ENCODE measurements at regions not wholly inside any gene's neighbourhood (a gene's known extent, or its start where the extent isn't known, plus 50 kb on each side); places are given as distances from the start of the nearest gene placed in this dataset.

DNA sequence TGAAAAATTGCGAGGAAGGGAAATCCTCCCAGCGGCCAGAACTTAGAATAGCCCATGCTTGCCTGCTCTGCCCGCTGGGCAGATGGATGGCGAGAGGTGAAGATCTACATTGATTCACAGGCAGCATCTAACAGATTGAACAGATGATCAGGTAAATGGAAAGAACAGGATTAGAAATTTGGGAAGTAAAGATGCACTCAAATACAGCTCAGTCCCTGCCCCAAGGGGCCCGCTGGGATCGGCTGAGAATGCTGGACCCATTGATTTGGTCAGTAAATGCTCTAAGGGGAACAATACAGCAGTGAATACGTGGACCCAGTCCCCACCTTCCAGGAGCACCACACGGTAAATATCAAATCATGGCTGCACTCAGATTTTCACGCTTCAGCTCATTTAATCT is 248.2 kb downstream of the MATN1 start:
- no peak overlapping the region for H3K4me3 ChIP-seq (ENCODE audit: low read depth, low read length)
- TF ChIP-seq MYC (IDR thresholded peaks at IDR 0.05; ENCODE audit: low read depth, low read length) (no peak), POLR2A (IDR thresholded peaks at IDR 0.05; ENCODE audit: extremely low read depth, insufficient read length) (no peak)
- TF ChIP-seq, protein P1, sequence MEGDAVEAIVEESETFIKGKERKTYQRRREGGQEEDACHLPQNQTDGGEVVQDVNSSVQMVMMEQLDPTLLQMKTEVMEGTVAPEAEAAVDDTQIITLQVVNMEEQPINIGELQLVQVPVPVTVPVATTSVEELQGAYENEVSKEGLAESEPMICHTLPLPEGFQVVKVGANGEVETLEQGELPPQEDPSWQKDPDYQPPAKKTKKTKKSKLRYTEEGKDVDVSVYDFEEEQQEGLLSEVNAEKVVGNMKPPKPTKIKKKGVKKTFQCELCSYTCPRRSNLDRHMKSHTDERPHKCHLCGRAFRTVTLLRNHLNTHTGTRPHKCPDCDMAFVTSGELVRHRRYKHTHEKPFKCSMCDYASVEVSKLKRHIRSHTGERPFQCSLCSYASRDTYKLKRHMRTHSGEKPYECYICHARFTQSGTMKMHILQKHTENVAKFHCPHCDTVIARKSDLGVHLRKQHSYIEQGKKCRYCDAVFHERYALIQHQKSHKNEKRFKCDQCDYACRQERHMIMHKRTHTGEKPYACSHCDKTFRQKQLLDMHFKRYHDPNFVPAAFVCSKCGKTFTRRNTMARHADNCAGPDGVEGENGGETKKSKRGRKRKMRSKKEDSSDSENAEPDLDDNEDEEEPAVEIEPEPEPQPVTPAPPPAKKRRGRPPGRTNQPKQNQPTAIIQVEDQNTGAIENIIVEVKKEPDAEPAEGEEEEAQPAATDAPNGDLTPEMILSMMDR (IDR thresholded peaks at IDR 0.05; ENCODE audit: low read depth, low read length): no peak
- TF ChIP-seq, protein P2, sequence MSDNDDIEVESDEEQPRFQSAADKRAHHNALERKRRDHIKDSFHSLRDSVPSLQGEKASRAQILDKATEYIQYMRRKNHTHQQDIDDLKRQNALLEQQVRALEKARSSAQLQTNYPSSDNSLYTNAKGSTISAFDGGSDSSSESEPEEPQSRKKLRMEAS (IDR thresholded peaks at IDR 0.05; ENCODE audit: low read depth, low read length): no peak
- no peak for DNase-seq (ENCODE audit: low read depth)

DNA sequence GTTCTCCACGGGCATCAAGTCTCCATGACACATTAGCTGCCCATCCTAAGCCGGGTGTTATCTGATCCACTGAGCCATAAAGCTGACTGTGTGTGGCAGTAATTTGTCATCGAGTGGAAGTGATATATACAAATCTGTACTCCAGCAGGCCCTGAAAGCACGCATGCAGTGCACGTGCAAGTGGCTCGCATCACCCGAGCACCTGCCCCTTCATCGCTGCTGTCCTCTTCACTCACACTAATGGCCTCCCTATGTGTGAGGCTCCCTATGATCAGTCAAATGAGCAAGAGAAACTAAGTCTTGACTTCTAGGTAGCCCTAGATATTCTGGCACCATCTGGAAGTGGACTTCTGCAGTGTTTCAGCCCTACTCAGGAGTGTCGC is 248.6 kb downstream of the MATN1 start:
- TF ChIP-seq MYC (IDR thresholded peaks at IDR 0.05; ENCODE audit: low read depth, low read length): no peak
- TF ChIP-seq, protein P2 (IDR thresholded peaks at IDR 0.05; ENCODE audit: low read depth, low read length): no peak
- TF ChIP-seq POLR2A (IDR thresholded peaks at IDR 0.05; ENCODE audit: extremely low read depth, insufficient read length): no peak
- TF ChIP-seq, protein P1 (IDR thresholded peaks at IDR 0.05; ENCODE audit: low read depth, low read length): no peak
- DNase-seq (ENCODE audit: low read depth): no peak
- H3K4me3 ChIP-seq (ENCODE audit: low read depth, low read length): no peak overlapping the region

DNA sequence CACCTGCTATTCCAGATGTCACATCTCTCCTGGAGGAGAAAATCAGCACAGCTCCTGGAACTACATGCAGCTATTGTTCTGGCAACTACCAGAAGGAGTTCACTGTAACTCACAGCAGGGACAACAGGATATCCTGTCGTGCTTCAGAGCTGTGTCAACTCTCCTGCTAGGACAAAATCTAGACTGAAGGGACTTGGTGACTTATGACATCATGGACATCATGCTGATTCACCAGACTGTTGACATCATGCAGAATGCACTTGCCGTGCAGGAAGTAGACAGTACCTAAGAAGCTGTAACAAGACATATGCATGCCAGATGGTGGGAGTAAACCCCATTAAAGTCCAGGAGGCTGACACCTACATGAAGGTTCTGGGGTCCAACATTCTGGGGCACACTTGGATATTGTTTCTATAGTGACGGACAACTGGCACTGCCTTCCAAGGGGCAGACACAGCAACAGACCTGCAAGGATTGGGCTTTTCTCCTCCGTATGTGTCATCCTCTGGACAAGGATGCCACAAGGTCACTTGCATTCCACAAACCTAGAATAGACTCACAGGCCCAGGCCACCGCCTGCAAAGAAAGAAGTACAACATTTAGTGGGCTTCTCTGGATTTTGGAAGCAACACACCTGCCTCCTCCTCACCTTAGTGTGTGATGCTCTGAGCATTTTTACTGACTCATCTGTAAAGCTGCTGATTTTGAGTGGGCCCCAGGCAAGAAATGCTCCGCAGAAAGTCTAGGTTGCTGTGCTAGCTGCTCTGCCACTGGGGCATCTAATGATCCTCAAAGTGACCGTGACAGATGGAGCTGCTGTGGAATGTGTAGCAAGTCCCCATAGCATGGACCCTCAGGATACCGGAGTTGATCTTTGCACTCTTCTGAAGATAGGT is 249.2 kb downstream of the MATN1 start:
- DNase-seq (ENCODE audit: low read depth): no peak
- TF ChIP-seq MYC (IDR thresholded peaks at IDR 0.05; ENCODE audit: low read depth, low read length) (no peak), POLR2A (IDR thresholded peaks at IDR 0.05; ENCODE audit: extremely low read depth, insufficient read length) (no peak)
- TF ChIP-seq, protein P1 (IDR thresholded peaks at IDR 0.05; ENCODE audit: low read depth, low read length): no peak
- TF ChIP-seq, protein P2 (IDR thresholded peaks at IDR 0.05; ENCODE audit: low read depth, low read length): no peak
- no peak overlapping the region for H3K4me3 ChIP-seq (ENCODE audit: low read depth, low read length)

GRCh38 chr1:30472526-30472925 is 250.9 kb downstream of the MATN1 start:
- H3K4me3 ChIP-seq (ENCODE audit: low read depth, low read length): no peak overlapping the region
- TF ChIP-seq POLR2A (IDR thresholded peaks at IDR 0.05; ENCODE audit: extremely low read depth, insufficient read length) (no peak), MYC (IDR thresholded peaks at IDR 0.05; ENCODE audit: low read depth, low read length) (no peak)
- TF ChIP-seq, protein P1 (IDR thresholded peaks at IDR 0.05; ENCODE audit: low read depth, low read length): no peak
- TF ChIP-seq, protein P2 (IDR thresholded peaks at IDR 0.05; ENCODE audit: low read depth, low read length): no peak
- no peak for DNase-seq (ENCODE audit: low read depth)

DNA sequence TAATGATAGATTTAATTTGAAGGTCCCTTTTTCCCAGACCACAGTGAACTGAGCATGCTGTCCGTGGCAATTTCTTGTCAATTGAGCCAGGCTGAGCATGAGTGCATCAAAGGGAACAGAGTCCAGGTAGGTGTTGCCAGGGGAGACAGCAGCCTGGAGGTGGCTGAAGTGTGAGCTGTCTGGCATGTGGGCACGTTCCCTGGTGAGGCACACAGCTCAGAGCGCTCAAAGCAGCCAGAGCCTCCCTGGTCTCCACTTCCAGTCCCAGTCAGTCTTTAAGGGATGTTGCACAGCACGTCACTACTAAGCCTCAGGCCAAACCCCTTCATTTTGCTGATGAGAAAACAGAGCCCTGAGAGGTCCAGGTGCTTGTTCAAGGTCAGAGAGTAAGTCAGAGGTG is 251.4 kb downstream of the MATN1 start:
- no peak overlapping the region for H3K4me3 ChIP-seq (ENCODE audit: low read depth, low read length)
- no peak for DNase-seq (ENCODE audit: low read depth)
- TF ChIP-seq MYC (IDR thresholded peaks at IDR 0.05; ENCODE audit: low read depth, low read length) (no peak), POLR2A (IDR thresholded peaks at IDR 0.05; ENCODE audit: extremely low read depth, insufficient read length) (no peak)
- TF ChIP-seq, protein P1 (IDR thresholded peaks at IDR 0.05; ENCODE audit: low read depth, low read length): no peak
- TF ChIP-seq, protein P2 (IDR thresholded peaks at IDR 0.05; ENCODE audit: low read depth, low read length): no peak

All from NB4 (cell line).